K562 (cell line): ENCODE measurements at regions not wholly inside any gene's neighbourhood (a gene's known extent, or its start where the extent isn't known, plus 50 kb on each side); places are given as distances from the start of the nearest gene placed in this dataset.

Experiments
- CTCF ChIP-seq, 3 experiments: IDR thresholded peaks in 2 of 3; conservative IDR thresholded peaks in 1 of 3; 2 replicates each; pipeline ENCODE4 v1.5.1; 2011 to 2012; ENCODE audit warnings: low read length in 3 of 3, mild to moderate bottlenecking in 3 of 3, control low read depth in 2 of 3, improper control_type of control experiment in 1 of 3, inconsistent platforms in 1 of 3, low read depth in 1 of 3, mixed read lengths in 1 of 3, moderate library complexity in 1 of 3; ENCODE audit not compliant: insufficient read depth in 2 of 3
- EP300 ChIP-seq: IDR thresholded peaks from 2 replicates; pipeline ENCODE4 v1.6.1; 2012; ENCODE audit warnings: low read length, improper control_type of control experiment
- ETS2 ChIP-seq: IDR thresholded peaks from 2 replicates; pipeline ENCODE4 v1.6.1; 2016; ENCODE audit warnings: borderline replicate concordance, missing genetic modification characterization, mild to moderate bottlenecking, moderate library complexity, missing compliant biosample characterization; ENCODE audit not compliant: poor library complexity, severe bottlenecking
- MYC ChIP-seq, 2 experiments: fragments of 250-450 bp in 1 of 2; sonication (Bioruptor Pico) in 1 of 2; IDR thresholded peaks; 2 replicates each; pipeline versions ENCODE4 v1.5.1 to v1.6.1; 2012 to 2021; ENCODE audit warnings: low read depth in 2 of 2, borderline replicate concordance in 1 of 2, improper control_type of control experiment in 1 of 2, low read length in 1 of 2, mild to moderate bottlenecking in 1 of 2, moderate library complexity in 1 of 2
- PHF8 ChIP-seq: fragments of 200-600 bp; sonication (generic); IDR thresholded peaks from 2 replicates; pipeline ENCODE4 v1.6.1; 2012; ENCODE audit warnings: mixed run types, mild to moderate bottlenecking, inconsistent platforms, low read length, moderate library complexity, borderline replicate concordance
- PREB ChIP-seq: sonication (generic); formaldehyde crosslinking; IDR thresholded peaks from 2 replicates; pipeline ENCODE4 v1.8.1; 2023; ENCODE audit warnings: mild to moderate bottlenecking, missing genetic modification reagents
- REST ChIP-seq, 2 experiments: fragments of 450-650 bp; formaldehyde crosslinking in 1 of 2; IDR thresholded peaks; 2 replicates each; pipeline versions ENCODE4 v1.4.0 to v1.6.1; 2014 to 2020; ENCODE audit warnings: mild to moderate bottlenecking in 2 of 2, borderline replicate concordance in 1 of 2, low read depth in 1 of 2
- TARDBP ChIP-seq: fragments of 450-650 bp; IDR thresholded peaks from 2 replicates; pipeline ENCODE4 v1.6.1; 2016
- ZBTB11 ChIP-seq, 3 experiments: fragments of 200-800 bp in 1 of 3; fragments of 250-450 bp in 1 of 3; fragments of 450-650 bp in 1 of 3; sonication (Bioruptor Pico) in 1 of 3; sonication (Bioruptor generic) in 1 of 3; formaldehyde crosslinking in 1 of 3; IDR thresholded peaks; 2 replicates each; pipeline versions ENCODE4 v1.6.1 to v1.8.0; 2016 to 2022; ENCODE audit warnings: mild to moderate bottlenecking in 2 of 3, missing genetic modification characterization in 2 of 3, missing compliant biosample characterization in 1 of 3, moderate library complexity in 1 of 3
- ZBTB43 ChIP-seq: sonication (generic); formaldehyde crosslinking; IDR thresholded peaks from 2 replicates; pipeline ENCODE4 v1.8.0; 2023; ENCODE audit warnings: mild to moderate bottlenecking, missing genetic modification reagents
- ZMIZ1 ChIP-seq, 2 experiments: fragments of 150-350 bp in 1 of 2; IDR thresholded peaks; 2 replicates each; pipeline ENCODE4 v1.6.1; 2012 to 2016; ENCODE audit warnings: low read depth in 2 of 2, low read length in 2 of 2, mild to moderate bottlenecking in 1 of 2, moderate library complexity in 1 of 2

- TF ChIP-seq PREB (CRISPR knock-in tag) = no peak
- no peak for TF ChIP-seq MYC (IDR thresholded peaks at IDR 0.05; ENCODE audit: low read depth, low read length)
- TF ChIP-seq MYC (CRISPR knock-in tag; IDR thresholded peaks at IDR 0.05; ENCODE audit: borderline replicate concordance, low read depth) = no peak
- TF ChIP-seq ZMIZ1 (IDR thresholded peaks at IDR 0.05; ENCODE audit: low read depth in 2 of 2, low read length in 2 of 2) = no peak
- TF ChIP-seq ZBTB11 (CRISPR knock-in tag; IDR thresholded peaks at IDR 0.05) = no peak
- TF ChIP-seq EP300 = no peak
- no peak for TF ChIP-seq PHF8
- no peak for TF ChIP-seq CTCF (IDR thresholded peaks at IDR 0.05 in 2 of 3, conservative IDR thresholded peaks at IDR 0.05 in 1 of 3; ENCODE audit: insufficient read depth in 2 of 3, low read depth in 1 of 3, low read length in 3 of 3)
- no peak for TF ChIP-seq REST (IDR thresholded peaks at IDR 0.05; ENCODE audit: borderline replicate concordance)
- TF ChIP-seq REST (CRISPR knock-in tag; IDR thresholded peaks at IDR 0.05; ENCODE audit: low read depth) = no peak
- no peak for TF ChIP-seq ZBTB43 (CRISPR knock-in tag)
- TF ChIP-seq ETS2 = no peak
- TF ChIP-seq TARDBP = no peak
Measured at GRCh38 chr5:126178521-126178920, 244.7 kb upstream of the GRAMD2B start.
